GM23338 (cell line): ENCODE measurements at regions not wholly inside any gene's neighbourhood (a gene's known extent, or its start where the extent isn't known, plus 50 kb on each side); places are given as distances from the start of the nearest gene placed in this dataset.

Experiments
- ATAC-seq: fragments of 200-7000 bp; cut with Tn5 transposase; 3 replicates; pipeline ENCODE4 v1.9.1; 2020
- DNase-seq: peaks from one replicate; pipeline ENCODE4 v3.0.0-alpha.2; 2015; ENCODE audit warnings: low spot score
- H2AFZ ChIP-seq: fragments of 200-600 bp; sonication (generic); 2 replicates; pipeline ENCODE4 v1.8.0; 2016; ENCODE audit warnings: antibody characterized with exemption, mild to moderate bottlenecking, moderate library complexity
- H3F3A ChIP-seq: fragments of 200-600 bp; sonication (generic); replicated peaks from 2 replicates; pipeline ENCODE4 v1.8.0; 2017; ENCODE audit warnings: antibody characterized with exemption, mixed run types, low read depth
- H3K27ac ChIP-seq: fragments of 200-600 bp; sonication (generic); 2 replicates; pipeline ENCODE4 v1.6.1; 2016; ENCODE audit warnings: low read depth
- H3K27me3 ChIP-seq: fragments of 200-600 bp; sonication (generic); 2 replicates; pipeline ENCODE4 v1.8.0; 2016; ENCODE audit warnings: mild to moderate bottlenecking, mixed run types, moderate library complexity; ENCODE audit not compliant: insufficient read depth
- H3K36me3 ChIP-seq: fragments of 200-600 bp; sonication (generic); 2 replicates; pipeline ENCODE4 v1.8.0; 2016; ENCODE audit warnings: mild to moderate bottlenecking; ENCODE audit not compliant: insufficient read depth
- H3K4me1 ChIP-seq: fragments of 200-600 bp; sonication (generic); 2 replicates; pipeline ENCODE4 v1.8.0; 2016; ENCODE audit warnings: mild to moderate bottlenecking, moderate library complexity; ENCODE audit not compliant: insufficient read depth
- H3K4me2 ChIP-seq: fragments of 200-600 bp; sonication (generic); 2 replicates; pipeline ENCODE4 v1.7.1; 2017; ENCODE audit warnings: mixed run types
- H3K4me3 ChIP-seq: fragments of 200-600 bp; sonication (generic); 2 replicates; pipeline ENCODE4 v1.6.1; 2016; ENCODE audit warnings: mixed run types
- H3K79me2 ChIP-seq: fragments of 200-600 bp; sonication (generic); replicated peaks from 2 replicates; pipeline ENCODE4 v1.8.0; 2017; ENCODE audit warnings: mild to moderate bottlenecking; ENCODE audit not compliant: insufficient read depth
- H3K9me2 ChIP-seq: fragments of 200-600 bp; sonication (generic); 2 replicates; pipeline ENCODE4 v1.8.0; 2017; ENCODE audit not compliant: insufficient read depth
- H4K20me1 ChIP-seq: fragments of 200-600 bp; sonication (generic); replicated peaks from 2 replicates; pipeline ENCODE4 v1.8.0; 2017; ENCODE audit warnings: mild to moderate bottlenecking; ENCODE audit not compliant: insufficient read depth
- H3K27ac Mint-ChIP-seq: 2 replicates; pipeline ENCODE4 v1.8.0; 2020; ENCODE audit warnings: inconsistent platforms, mild to moderate bottlenecking, moderate library complexity, mixed read lengths
- H3K27me3 Mint-ChIP-seq: 3 replicates; pipeline ENCODE4 v1.8.0; 2022; ENCODE audit warnings: low read depth, mild to moderate bottlenecking, moderate library complexity, mixed read lengths, inconsistent platforms; ENCODE audit not compliant: insufficient read depth, poor library complexity
- H3K36me3 Mint-ChIP-seq: 3 replicates; pipeline ENCODE4 v1.8.0; 2021; ENCODE audit warnings: low read depth, mild to moderate bottlenecking, inconsistent platforms, moderate library complexity, mixed read lengths
- H3K4me1 Mint-ChIP-seq: 3 replicates; pipeline ENCODE4 v1.8.0; 2020; ENCODE audit warnings: mild to moderate bottlenecking, inconsistent platforms, mixed read lengths
- H3K4me3 Mint-ChIP-seq: 3 replicates; pipeline ENCODE4 v1.8.0; 2021; ENCODE audit warnings: moderate library complexity, mild to moderate bottlenecking, inconsistent platforms, mixed read lengths
- H3K9me3 Mint-ChIP-seq: 3 replicates; pipeline ENCODE4 v1.8.0; 2020; ENCODE audit warnings: moderate library complexity, mild to moderate bottlenecking, inconsistent platforms, mixed read lengths
- CREB1 ChIP-seq: fragments of 250-450 bp; sonication (Bioruptor Pico); IDR thresholded peaks from 2 replicates; pipeline ENCODE4 v1.5.0; 2020; ENCODE audit warnings: low read depth, mild to moderate bottlenecking, moderate library complexity
- CTCF ChIP-seq, 2 experiments: fragments of 200-600 bp in 1 of 2; sonication (generic) in 1 of 2; conservative IDR thresholded peaks; 2 replicates each; pipeline versions ENCODE4 v1.5.1 to v1.6.1; 2016 to 2017; ENCODE audit warnings: antibody characterized with exemption in 2 of 2, low read depth in 2 of 2, mild to moderate bottlenecking in 2 of 2, moderate library complexity in 1 of 2
- EZH2 ChIP-seq: fragments of 200-600 bp; sonication (generic); IDR thresholded peaks from one replicate; pipeline ENCODE4 v1.8.0; 2017; ENCODE audit warnings: antibody characterized with exemption, mild to moderate bottlenecking, low read depth; ENCODE audit not compliant: unreplicated experiment
- JUNB ChIP-seq: IDR thresholded peaks from one replicate; pipeline ENCODE4 v1.6.1; 2016; ENCODE audit warnings: antibody characterized with exemption; ENCODE audit not compliant: unreplicated experiment
- NANOG ChIP-seq: IDR thresholded peaks from 2 replicates; pipeline ENCODE4 v1.6.1; 2016; ENCODE audit warnings: antibody characterized with exemption, borderline replicate concordance
- STAT1 ChIP-seq: IDR thresholded peaks from one replicate; pipeline ENCODE4 v1.6.1; 2016; ENCODE audit warnings: antibody characterized with exemption; ENCODE audit not compliant: unreplicated experiment
- ZNF114 ChIP-seq: fragments of 250-450 bp; sonication (Bioruptor Pico); IDR thresholded peaks from 2 replicates; pipeline ENCODE4 v1.5.0; 2020; ENCODE audit warnings: mild to moderate bottlenecking, moderate library complexity
- ZNF331 ChIP-seq: fragments of 250-450 bp; sonication (Bioruptor Pico); IDR thresholded peaks from 2 replicates; pipeline ENCODE4 v1.5.0; 2020; ENCODE audit warnings: low read depth, mild to moderate bottlenecking, moderate library complexity
- TF ChIP-seq, protein P1 (sequence below): fragments of 250-450 bp; sonication (Bioruptor Pico); IDR thresholded peaks from 2 replicates; pipeline ENCODE4 v1.5.0; 2020; ENCODE audit warnings: mild to moderate bottlenecking, moderate library complexity
- TF ChIP-seq, protein P2 (sequence below): IDR thresholded peaks from 2 replicates; pipeline ENCODE4 v1.6.1; 2016; ENCODE audit warnings: antibody characterized with exemption

DNA sequence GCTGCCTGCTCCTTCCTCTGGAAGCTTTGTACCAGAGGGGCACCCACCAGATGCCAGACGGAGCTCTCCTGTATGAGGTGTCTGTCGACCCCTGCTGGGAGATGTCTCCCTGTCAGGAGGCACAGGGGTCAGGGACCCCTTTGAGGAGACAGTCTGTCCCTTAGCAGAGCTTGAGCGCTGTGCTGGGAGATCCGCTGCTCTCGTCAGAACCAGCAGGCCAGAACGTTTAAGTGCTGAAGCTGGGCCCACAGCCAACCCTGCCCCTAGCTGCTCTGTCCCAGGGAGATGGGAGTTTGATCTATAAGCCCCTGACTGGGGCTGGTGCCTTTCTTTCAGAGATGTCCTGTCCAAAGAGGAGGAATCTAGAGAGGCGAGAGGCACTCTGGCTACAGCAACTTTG is 260.3 kb upstream of the GPRIN3 start:
- no peak overlapping the region for H3K27ac ChIP-seq
- H2AFZ ChIP-seq, result no peak overlapping the region
- H3F3A ChIP-seq, result no peaks in the 10 kb centered on the region
- no peak overlapping the region for H3K4me3 ChIP-seq
- no peaks in the 10 kb centered on the region for H3K36me3 Mint-ChIP-seq
- no peak overlapping the region for H3K4me3 Mint-ChIP-seq
- no peak overlapping the region for H3K4me2 ChIP-seq
- DNase-seq (no peak), ATAC-seq (no peak)
- no peaks in the 10 kb centered on the region for H3K36me3 ChIP-seq
- no peak overlapping the region for H3K27ac Mint-ChIP-seq
- no peaks in the 10 kb centered on the region for H4K20me1 ChIP-seq
- no peaks in the 10 kb centered on the region for H3K79me2 ChIP-seq
- peaks cover 1% of the 10 kb centered on the region for H3K27me3 Mint-ChIP-seq
- H3K27me3 ChIP-seq, result no peaks in the 10 kb centered on the region
- no peak for TF ChIP-seq EZH2
- no peak for TF ChIP-seq JUNB
- no peak for TF ChIP-seq STAT1
- no peaks in the 10 kb centered on the region for H3K9me3 Mint-ChIP-seq
- peaks cover 6% of the 10 kb centered on the region; the same call in 2 of the 3 replicates for H3K4me1 Mint-ChIP-seq
- H3K4me1 ChIP-seq, result no peaks in the 10 kb centered on the region
- H3K9me2 ChIP-seq, result no peaks in the 10 kb centered on the region

DNA sequence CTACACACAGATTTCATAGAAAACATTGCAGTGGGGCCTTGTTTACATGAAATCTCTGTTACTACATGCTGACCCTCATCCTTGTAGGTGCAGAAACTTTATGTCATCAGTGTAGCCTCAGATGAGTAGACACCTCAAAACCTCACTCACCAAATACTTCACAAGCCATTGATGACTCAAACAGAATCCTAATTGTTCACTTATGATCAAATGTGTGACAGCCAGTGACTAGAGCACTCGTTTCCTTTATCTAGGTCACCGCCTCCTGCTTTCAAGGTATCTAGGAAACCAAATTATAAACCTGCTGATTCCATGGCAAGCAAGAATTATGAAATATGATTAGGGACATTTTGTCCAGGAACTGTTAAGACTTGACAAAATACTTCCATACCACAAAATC is 255.8 kb upstream of the GPRIN3 start:
- Mint-ChIP-seq H3K27ac (no peak overlapping the region), H3K36me3 (no peaks in the 10 kb centered on the region), H3K27me3 (peaks cover 8% of the 10 kb centered on the region), H3K4me1 (peaks cover 23% of the 10 kb centered on the region), H3K4me3 (no peak overlapping the region), H3K9me3 (no peaks in the 10 kb centered on the region)
- Histone ChIP-seq H3K4me2 (no peak overlapping the region), H3F3A (no peaks in the 10 kb centered on the region), H3K4me3 (no peak overlapping the region), H2AFZ (no peak overlapping the region), H3K27ac (no peak overlapping the region), H4K20me1 (no peaks in the 10 kb centered on the region), H3K4me1 (peaks cover 10% of the 10 kb centered on the region; the same call in 1 of the 2 replicates), H3K36me3 (no peaks in the 10 kb centered on the region), H3K9me2 (no peaks in the 10 kb centered on the region), H3K27me3 (no peaks in the 10 kb centered on the region), H3K79me2 (no peaks in the 10 kb centered on the region)
- DNase-seq (no peak), ATAC-seq (no peak)
- TF ChIP-seq, protein P1, sequence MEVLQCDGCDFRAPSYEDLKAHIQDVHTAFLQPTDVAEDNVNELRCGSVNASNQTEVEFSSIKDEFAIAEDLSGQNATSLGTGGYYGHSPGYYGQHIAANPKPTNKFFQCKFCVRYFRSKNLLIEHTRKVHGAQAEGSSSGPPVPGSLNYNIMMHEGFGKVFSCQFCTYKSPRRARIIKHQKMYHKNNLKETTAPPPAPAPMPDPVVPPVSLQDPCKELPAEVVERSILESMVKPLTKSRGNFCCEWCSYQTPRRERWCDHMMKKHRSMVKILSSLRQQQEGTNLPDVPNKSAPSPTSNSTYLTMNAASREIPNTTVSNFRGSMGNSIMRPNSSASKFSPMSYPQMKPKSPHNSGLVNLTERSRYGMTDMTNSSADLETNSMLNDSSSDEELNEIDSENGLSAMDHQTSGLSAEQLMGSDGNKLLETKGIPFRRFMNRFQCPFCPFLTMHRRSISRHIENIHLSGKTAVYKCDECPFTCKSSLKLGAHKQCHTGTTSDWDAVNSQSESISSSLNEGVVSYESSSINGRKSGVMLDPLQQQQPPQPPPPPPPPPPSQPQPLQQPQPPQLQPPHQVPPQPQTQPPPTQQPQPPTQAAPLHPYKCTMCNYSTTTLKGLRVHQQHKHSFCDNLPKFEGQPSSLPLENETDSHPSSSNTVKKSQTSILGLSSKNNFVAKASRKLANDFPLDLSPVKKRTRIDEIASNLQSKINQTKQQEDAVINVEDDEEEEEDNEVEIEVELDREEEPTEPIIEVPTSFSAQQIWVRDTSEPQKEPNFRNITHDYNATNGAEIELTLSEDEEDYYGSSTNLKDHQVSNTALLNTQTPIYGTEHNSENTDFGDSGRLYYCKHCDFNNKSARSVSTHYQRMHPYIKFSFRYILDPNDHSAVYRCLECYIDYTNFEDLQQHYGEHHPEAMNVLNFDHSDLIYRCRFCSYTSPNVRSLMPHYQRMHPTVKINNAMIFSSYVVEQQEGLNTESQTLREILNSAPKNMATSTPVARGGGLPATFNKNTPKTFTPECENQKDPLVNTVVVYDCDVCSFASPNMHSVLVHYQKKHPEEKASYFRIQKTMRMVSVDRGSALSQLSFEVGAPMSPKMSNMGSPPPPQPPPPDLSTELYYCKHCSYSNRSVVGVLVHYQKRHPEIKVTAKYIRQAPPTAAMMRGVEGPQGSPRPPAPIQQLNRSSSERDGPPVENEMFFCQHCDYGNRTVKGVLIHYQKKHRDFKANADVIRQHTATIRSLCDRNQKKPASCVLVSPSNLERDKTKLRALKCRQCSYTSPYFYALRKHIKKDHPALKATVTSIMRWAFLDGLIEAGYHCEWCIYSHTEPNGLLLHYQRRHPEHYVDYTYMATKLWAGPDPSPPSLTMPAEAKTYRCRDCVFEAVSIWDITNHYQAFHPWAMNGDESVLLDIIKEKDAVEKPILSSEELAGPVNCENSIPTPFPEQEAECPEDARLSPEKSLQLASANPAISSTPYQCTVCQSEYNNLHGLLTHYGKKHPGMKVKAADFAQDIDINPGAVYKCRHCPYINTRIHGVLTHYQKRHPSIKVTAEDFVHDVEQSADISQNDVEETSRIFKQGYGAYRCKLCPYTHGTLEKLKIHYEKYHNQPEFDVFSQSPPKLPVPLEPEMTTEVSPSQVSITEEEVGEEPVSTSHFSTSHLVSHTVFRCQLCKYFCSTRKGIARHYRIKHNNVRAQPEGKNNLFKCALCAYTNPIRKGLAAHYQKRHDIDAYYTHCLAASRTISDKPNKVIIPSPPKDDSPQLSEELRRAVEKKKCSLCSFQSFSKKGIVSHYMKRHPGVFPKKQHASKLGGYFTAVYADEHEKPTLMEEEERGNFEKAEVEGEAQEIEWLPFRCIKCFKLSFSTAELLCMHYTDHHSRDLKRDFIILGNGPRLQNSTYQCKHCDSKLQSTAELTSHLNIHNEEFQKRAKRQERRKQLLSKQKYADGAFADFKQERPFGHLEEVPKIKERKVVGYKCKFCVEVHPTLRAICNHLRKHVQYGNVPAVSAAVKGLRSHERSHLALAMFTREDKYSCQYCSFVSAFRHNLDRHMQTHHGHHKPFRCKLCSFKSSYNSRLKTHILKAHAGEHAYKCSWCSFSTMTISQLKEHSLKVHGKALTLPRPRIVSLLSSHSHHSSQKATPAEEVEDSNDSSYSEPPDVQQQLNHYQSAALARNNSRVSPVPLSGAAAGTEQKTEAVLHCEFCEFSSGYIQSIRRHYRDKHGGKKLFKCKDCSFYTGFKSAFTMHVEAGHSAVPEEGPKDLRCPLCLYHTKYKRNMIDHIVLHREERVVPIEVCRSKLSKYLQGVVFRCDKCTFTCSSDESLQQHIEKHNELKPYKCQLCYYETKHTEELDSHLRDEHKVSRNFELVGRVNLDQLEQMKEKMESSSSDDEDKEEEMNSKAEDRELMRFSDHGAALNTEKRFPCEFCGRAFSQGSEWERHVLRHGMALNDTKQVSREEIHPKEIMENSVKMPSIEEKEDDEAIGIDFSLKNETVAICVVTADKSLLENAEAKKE (CRISPR knock-in tag), result no peak
- no peak for TF ChIP-seq NANOG
- TF ChIP-seq ZNF114, result no peak
- TF ChIP-seq, protein P2, sequence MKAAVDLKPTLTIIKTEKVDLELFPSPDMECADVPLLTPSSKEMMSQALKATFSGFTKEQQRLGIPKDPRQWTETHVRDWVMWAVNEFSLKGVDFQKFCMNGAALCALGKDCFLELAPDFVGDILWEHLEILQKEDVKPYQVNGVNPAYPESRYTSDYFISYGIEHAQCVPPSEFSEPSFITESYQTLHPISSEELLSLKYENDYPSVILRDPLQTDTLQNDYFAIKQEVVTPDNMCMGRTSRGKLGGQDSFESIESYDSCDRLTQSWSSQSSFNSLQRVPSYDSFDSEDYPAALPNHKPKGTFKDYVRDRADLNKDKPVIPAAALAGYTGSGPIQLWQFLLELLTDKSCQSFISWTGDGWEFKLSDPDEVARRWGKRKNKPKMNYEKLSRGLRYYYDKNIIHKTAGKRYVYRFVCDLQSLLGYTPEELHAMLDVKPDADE, result no peak
- TF ChIP-seq CREB1 (CRISPR knock-in tag), result no peak
- TF ChIP-seq EZH2, result no peak
- no peak for TF ChIP-seq ZNF331 (CRISPR knock-in tag)
- TF ChIP-seq CTCF (conservative IDR thresholded peaks at IDR 0.05; ENCODE audit: low read depth in 2 of 2), result no peak
- TF ChIP-seq STAT1, result no peak
